Psoas muscle (tissue), 7 donors: ENCODE measurements at regions not wholly inside any gene's neighbourhood (a gene's known extent, or its start where the extent isn't known, plus 50 kb on each side); places are given as distances from the start of the nearest gene placed in this dataset.

Experiments
- ATAC-seq, 4 donors: fragments of 200-7000 bp; cut with Tn5 transposase; one replicate each; pipeline ENCODE4 v1.9.1; 2020; ENCODE audit warnings: moderate library complexity in 3 of 4, mild to moderate bottlenecking in 2 of 4
- DNase-seq, 2 donors: peaks; one replicate each; pipeline ENCODE4 v3.0.0-alpha.2; 2020
- H3K27ac ChIP-seq: fragments of 200-600 bp; one replicate; pipeline ENCODE4 v1.8.0; 2022
- H3K27me3 ChIP-seq, 3 donors: fragments of 200-600 bp in 1 of 3; one replicate each; pipeline versions ENCODE4 v1.6.1 to v1.8.0; 2013 to 2022; ENCODE audit warnings: low read length in 2 of 3, mild to moderate bottlenecking in 2 of 3, moderate library complexity in 1 of 3; ENCODE audit not compliant: insufficient read depth in 3 of 3
- H3K36me3 ChIP-seq, 2 donors: fragments of 200-600 bp in 1 of 2; one replicate each; pipeline versions ENCODE4 v1.6.1 to v1.8.0; 2013 to 2022; ENCODE audit warnings: low read depth in 1 of 2, mild to moderate bottlenecking in 1 of 2, moderate library complexity in 1 of 2; ENCODE audit not compliant: insufficient read depth in 1 of 2
- H3K4me1 ChIP-seq: fragments of 200-600 bp; one replicate; pipeline ENCODE4 v1.8.0; 2022
- H3K4me3 ChIP-seq: fragments of 200-600 bp; one replicate; pipeline ENCODE4 v1.8.0; 2022; ENCODE audit warnings: mild to moderate bottlenecking
- H3K9me3 ChIP-seq: fragments of 200-600 bp; one replicate; pipeline ENCODE4 v1.8.0; 2022
- WGBS, 3 donors: extraction: QIAGEN DNeasy Blood & Tissue Kit; methylation state at CpG; one replicate each; pipeline versions ENCODE4 v1.1.6 to v1.1.7; 2013; 5-methylcytosine and 5-hydroxymethylcytosine counted together
- intact Hi-C, 2 donors: fragments of 100-400 bp; cut with DNase I; formaldehyde crosslinking; loops; one replicate each; pipeline versions ENCODE4 v1.11.0 to v1.14.2; 2022
- TF ChIP-seq, protein P1 (sequence below): fragments of 200-600 bp; IDR thresholded peaks from one replicate; pipeline ENCODE4 v1.8.0; 2022; ENCODE audit warnings: antibody characterized with exemption
- donor health status: healthy with polysubstance abuse.
- donor health status: DM: no; HTN: no; CAD: no; lungs with moderate emphysema.
- donor health status: Bipolar disorder and iron deficiency.
- donor health status: healthy.
- donor health status: DM: yes; HTN: yes; CAD: no.
- donor health status: DM: no; HTN: no; CAD: no.
- donor health status: DM: yes; HTN: yes; CAD: no.

GRCh38 chr6:119738425-119738824, 388.9 kb upstream of the MAN1A1 start:
- intact Hi-C loops = no loop called here
- Histone ChIP-seq H3K4me1 (no peaks in the 10 kb centered on the region), H3K9me3 (no peaks in the 10 kb centered on the region), H3K4me3 (no peak overlapping the region), H3K36me3 (no peaks in the 10 kb centered on the region), H3K27ac (no peak overlapping the region), H3K27me3 (no peaks in the 10 kb centered on the region)
- ATAC-seq (no peak), DNase-seq (no peak)
- WGBS, 3 donors = 79 to 85% (median 83%) methylated on average over 1 of the region's 1 CpG
- TF ChIP-seq, protein P1, sequence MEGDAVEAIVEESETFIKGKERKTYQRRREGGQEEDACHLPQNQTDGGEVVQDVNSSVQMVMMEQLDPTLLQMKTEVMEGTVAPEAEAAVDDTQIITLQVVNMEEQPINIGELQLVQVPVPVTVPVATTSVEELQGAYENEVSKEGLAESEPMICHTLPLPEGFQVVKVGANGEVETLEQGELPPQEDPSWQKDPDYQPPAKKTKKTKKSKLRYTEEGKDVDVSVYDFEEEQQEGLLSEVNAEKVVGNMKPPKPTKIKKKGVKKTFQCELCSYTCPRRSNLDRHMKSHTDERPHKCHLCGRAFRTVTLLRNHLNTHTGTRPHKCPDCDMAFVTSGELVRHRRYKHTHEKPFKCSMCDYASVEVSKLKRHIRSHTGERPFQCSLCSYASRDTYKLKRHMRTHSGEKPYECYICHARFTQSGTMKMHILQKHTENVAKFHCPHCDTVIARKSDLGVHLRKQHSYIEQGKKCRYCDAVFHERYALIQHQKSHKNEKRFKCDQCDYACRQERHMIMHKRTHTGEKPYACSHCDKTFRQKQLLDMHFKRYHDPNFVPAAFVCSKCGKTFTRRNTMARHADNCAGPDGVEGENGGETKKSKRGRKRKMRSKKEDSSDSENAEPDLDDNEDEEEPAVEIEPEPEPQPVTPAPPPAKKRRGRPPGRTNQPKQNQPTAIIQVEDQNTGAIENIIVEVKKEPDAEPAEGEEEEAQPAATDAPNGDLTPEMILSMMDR = no peak

- no peak for ATAC-seq
- H3K4me3 ChIP-seq = no peak overlapping the region
- no peaks in the 10 kb centered on the region for H3K27me3 ChIP-seq
- no peaks in the 10 kb centered on the region for H3K4me1 ChIP-seq
- no peaks in the 10 kb centered on the region for H3K9me3 ChIP-seq
- intact Hi-C loops = no loop called here
- 25 to 34% (median 32%) methylated on average over 4 of the region's 4 CpGs for WGBS, 3 donors
- TF ChIP-seq, protein P1 = no peak
- no peak overlapping the region for H3K27ac ChIP-seq
- DNase-seq = no peak
- no peaks in the 10 kb centered on the region for H3K36me3 ChIP-seq
Measured at GRCh38 chr6:119736296-119737021, 386.9 kb upstream of the MAN1A1 start.

DNA sequence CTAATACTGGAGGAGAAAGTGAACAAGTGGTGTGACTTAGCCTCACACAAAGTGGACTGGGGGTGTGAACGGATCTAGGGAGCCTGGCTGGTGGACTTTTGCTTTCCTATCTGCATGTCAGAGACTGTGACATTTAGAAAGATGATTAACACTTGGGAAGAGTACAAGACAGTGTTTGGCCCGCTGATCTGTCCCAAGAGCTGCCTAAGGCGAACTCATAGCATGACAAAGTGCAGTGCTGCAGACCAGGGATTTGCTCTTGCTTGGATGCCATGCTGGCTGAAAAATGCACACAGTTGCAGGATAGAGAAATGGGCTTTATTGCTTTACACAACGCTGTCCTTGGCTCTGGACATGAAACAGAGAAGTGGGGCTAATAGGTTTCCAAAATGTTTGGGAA, 386.0 kb upstream of the MAN1A1 start:
- intact Hi-C loops = no loop called here
- Histone ChIP-seq H3K9me3 (no peaks in the 10 kb centered on the region), H3K36me3 (no peaks in the 10 kb centered on the region), H3K27me3 (no peaks in the 10 kb centered on the region), H3K4me1 (no peaks in the 10 kb centered on the region), H3K27ac (no peak overlapping the region), H3K4me3 (no peak overlapping the region)
- WGBS, 3 donors = 57 to 73% (median 59%) methylated on average over 4 of the region's 4 CpGs
- ATAC-seq (no peak), DNase-seq (no peak)
- TF ChIP-seq, protein P1 = no peak

- H3K27ac ChIP-seq = no peak overlapping the region
- WGBS, 3 donors = 51 to 72% (median 61%) methylated on average over 1 of the region's 1 CpG
- no peaks in the 10 kb centered on the region for H3K4me1 ChIP-seq
- ATAC-seq (no peak), DNase-seq (no peak)
- intact Hi-C loops = no loop called here
- TF ChIP-seq, protein P1 = no peak
- H3K27me3 ChIP-seq = no peaks in the 10 kb centered on the region
- H3K4me3 ChIP-seq = no peak overlapping the region
- no peaks in the 10 kb centered on the region for H3K9me3 ChIP-seq
- no peaks in the 10 kb centered on the region for H3K36me3 ChIP-seq
Measured at GRCh38 chr6:119734227-119734626, 384.7 kb upstream of the MAN1A1 start.

DNA sequence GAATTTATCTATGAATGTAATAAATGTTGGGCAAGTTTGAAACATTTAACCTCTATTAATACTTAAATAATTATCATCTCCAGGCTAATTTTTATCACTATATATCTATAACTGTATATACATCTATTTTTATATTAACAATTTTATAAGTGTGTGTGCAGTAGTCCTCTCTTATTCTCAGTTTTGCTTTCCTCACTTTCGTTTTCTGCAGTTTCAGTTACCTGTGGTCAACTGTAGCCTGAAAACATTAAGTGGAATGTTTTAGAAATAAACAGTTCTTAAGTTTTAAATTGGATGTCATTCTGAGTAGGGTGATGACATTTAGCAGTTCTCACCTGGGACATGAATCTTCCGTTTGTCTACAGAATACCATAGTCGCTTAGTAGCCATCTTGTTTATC, 379.4 kb upstream of the MAN1A1 start:
- no peak overlapping the region for H3K27ac ChIP-seq
- no peaks in the 10 kb centered on the region for H3K36me3 ChIP-seq
- TF ChIP-seq, protein P1 = no peak
- WGBS, 3 donors = 83 to 86% (median 84%) methylated on average over 3 of the region's 3 CpGs
- no peak overlapping the region for H3K4me3 ChIP-seq
- ATAC-seq (no peak), DNase-seq (no peak)
- H3K9me3 ChIP-seq = no peaks in the 10 kb centered on the region
- intact Hi-C loops = no loop called here
- no peaks in the 10 kb centered on the region for H3K4me1 ChIP-seq
- no peaks in the 10 kb centered on the region for H3K27me3 ChIP-seq
